HEK293T (cell line): ENCODE measurements at regions not wholly inside any gene's neighbourhood (a gene's known extent, or its start where the extent isn't known, plus 50 kb on each side); places are given as distances from the start of the nearest gene placed in this dataset.

Experiments used
- CTCF ChIA-PET: fragments of 350-600 bp; formaldehyde crosslinking; extraction: SDS; loops from one replicate; lab custom pipeline; 2021; ENCODE audit warnings: antibody characterized with exemption, inconsistent platforms; lab: Yijun Ruan, JAX
- POLR2A ChIA-PET: fragments of 350-600 bp; formaldehyde crosslinking; extraction: SDS; loops from one replicate; lab custom pipeline; 2020; ENCODE audit warnings: antibody characterized with exemption, inconsistent platforms; lab: Yijun Ruan, JAX
- DNase-seq: peaks from one replicate; pipeline ENCODE4 v3.0.0; 2012; ENCODE audit warnings: mixed read lengths; ENCODE audit errors: extremely low spot score
- ARNT ChIP-seq: fragments of 450-650 bp; IDR thresholded peaks from 2 replicates; pipeline ENCODE4 v1.6.1; 2017; ENCODE audit warnings: mild to moderate bottlenecking
- BHLHE40 ChIP-seq: fragments of 450-650 bp; IDR thresholded peaks from 2 replicates; pipeline ENCODE4 v1.6.1; 2016; ENCODE audit warnings: mild to moderate bottlenecking, moderate library complexity, borderline replicate concordance
- CTBP1 ChIP-seq: fragments of 450-650 bp; IDR thresholded peaks from 2 replicates; pipeline ENCODE4 v1.6.1; 2016; ENCODE audit warnings: borderline replicate concordance
- ELF4 ChIP-seq: fragments of 450-650 bp; IDR thresholded peaks from 2 replicates; pipeline ENCODE4 v1.6.1; 2017; ENCODE audit warnings: antibody characterized with exemption
- FOXA1 ChIP-seq: fragments of 450-650 bp; IDR thresholded peaks from 2 replicates; pipeline ENCODE4 v1.6.1; 2016; ENCODE audit warnings: mild to moderate bottlenecking
- FOXK2 ChIP-seq: fragments of 450-650 bp; IDR thresholded peaks from 2 replicates; pipeline ENCODE4 v1.6.1; 2016; ENCODE audit warnings: mild to moderate bottlenecking
- FOXM1 ChIP-seq: fragments of 450-650 bp; IDR thresholded peaks from 2 replicates; pipeline ENCODE4 v1.6.1; 2017; ENCODE audit warnings: mild to moderate bottlenecking, borderline replicate concordance
- HDGF ChIP-seq: fragments of 450-650 bp; IDR thresholded peaks from 2 replicates; pipeline ENCODE4 v1.6.1; 2017; ENCODE audit warnings: antibody characterized with exemption, borderline replicate concordance
- L3MBTL2 ChIP-seq: fragments of 450-650 bp; conservative IDR thresholded peaks from 2 replicates; pipeline ENCODE4 v1.6.1; 2016; ENCODE audit warnings: mild to moderate bottlenecking
- LEF1 ChIP-seq: fragments of 450-650 bp; IDR thresholded peaks from 2 replicates; pipeline ENCODE4 v1.6.1; 2017; ENCODE audit warnings: mild to moderate bottlenecking, borderline replicate concordance
- NFRKB ChIP-seq: fragments of 450-650 bp; IDR thresholded peaks from 2 replicates; pipeline ENCODE4 v1.6.1; 2016; ENCODE audit warnings: mild to moderate bottlenecking, moderate library complexity
- PKNOX1 ChIP-seq: fragments of 450-650 bp; IDR thresholded peaks from 2 replicates; pipeline ENCODE4 v1.6.1; 2016
- SP1 ChIP-seq: fragments of 450-650 bp; IDR thresholded peaks from 2 replicates; pipeline ENCODE4 v1.6.1; 2017
- SUZ12 ChIP-seq: fragments of 450-650 bp; IDR thresholded peaks from 2 replicates; pipeline ENCODE4 v1.6.1; 2016; ENCODE audit warnings: mild to moderate bottlenecking
- TARDBP ChIP-seq: fragments of 450-650 bp; IDR thresholded peaks from 2 replicates; pipeline ENCODE4 v1.6.1; 2016
- ZNF384 ChIP-seq: fragments of 450-650 bp; IDR thresholded peaks from 2 replicates; pipeline ENCODE4 v1.6.1; 2016

GRCh38 chr1:88217386-88217785, 466.7 kb upstream of the PKN2 start:
- ChIA-PET POLR2A (no interaction called here), CTCF (interaction anchor here (1.3 kb wide), 1 partner anchor 11 kb away, joined by 5 read pairs; no protein-coding TSS in a partner anchor)
- DNase-seq, result no peak
- TF ChIP-seq ZNF384, result no peak
- TF ChIP-seq FOXA1, result no peak
- no peak for TF ChIP-seq TARDBP
- TF ChIP-seq CTBP1, result no peak
- TF ChIP-seq BHLHE40, result no peak
- TF ChIP-seq NFRKB, result no peak
- TF ChIP-seq HDGF, result no peak
- no peak for TF ChIP-seq SP1
- TF ChIP-seq LEF1, result no peak
- no peak for TF ChIP-seq FOXK2
- no peak for TF ChIP-seq L3MBTL2
- TF ChIP-seq SUZ12, result no peak
- TF ChIP-seq ELF4, result no peak
- TF ChIP-seq PKNOX1, result no peak
- TF ChIP-seq FOXM1, result no peak
- no peak for TF ChIP-seq ARNT

GRCh38 chr1:88219521-88219920, 464.6 kb upstream of the PKN2 start:
- DNase-seq, result no peak
- CTCF ChIA-PET, result no interaction called here
- POLR2A ChIA-PET, result no interaction called here

GRCh38 chr1:88221411-88221810, 462.7 kb upstream of the PKN2 start:
- TF ChIP-seq L3MBTL2 (no peak), FOXA1 (no peak), FOXK2 (no peak), SP1 (no peak), PKNOX1 (no peak), ARNT (no peak), FOXM1 (no peak), BHLHE40 (no peak), ZNF384 (no peak), SUZ12 (no peak), CTBP1 (no peak), LEF1 (no peak), TARDBP (no peak), ELF4 (no peak), NFRKB (no peak), HDGF (no peak)
- ChIA-PET CTCF (no interaction called here), POLR2A (no interaction called here)
- no peak for DNase-seq

More at GRCh38 chr1:88219521-88219920, 464.6 kb upstream of the PKN2 start:
- TF ChIP-seq PKNOX1, result no peak

- TF ChIP-seq CTBP1, result no peak
- no peak for TF ChIP-seq BHLHE40
- ChIA-PET CTCF (no interaction called here), POLR2A (no interaction called here)
- DNase-seq, result no peak
Measured at GRCh38 chr1:88224906-88225305, 459.2 kb upstream of the PKN2 start.

- CTCF ChIA-PET, result interaction anchor here (0.6 to 1.6 kb wide), 3 partner anchors 11 to 47 kb away, joined by 3 to 5 read pairs (median 4); no protein-coding TSS in a partner anchor
- TF ChIP-seq ARNT, result no peak
- no peak for TF ChIP-seq SP1
- TF ChIP-seq PKNOX1, result peak; percentile 49
- POLR2A ChIA-PET, result no interaction called here
- DNase-seq, result peak; percentile 26
Measured at GRCh38 chr1:88228114-88228513, 456.0 kb upstream of the PKN2 start.

GRCh38 chr1:88230126-88230525, 453.9 kb upstream of the PKN2 start:
- CTCF ChIA-PET, result no interaction called here
- no peak for DNase-seq
- POLR2A ChIA-PET, result no interaction called here
- TF ChIP-seq LEF1 (no peak), BHLHE40 (no peak), FOXM1 (no peak), HDGF (no peak), L3MBTL2 (no peak), CTBP1 (no peak), TARDBP (no peak), ZNF384 (no peak), NFRKB (no peak), SP1 (no peak), PKNOX1 (no peak), FOXA1 (no peak), ARNT (no peak), FOXK2 (no peak), SUZ12 (no peak), ELF4 (no peak)
